Stomach (tissue), 4 donors: ENCODE measurements at regions not wholly inside any gene's neighbourhood (a gene's known extent, or its start where the extent isn't known, plus 50 kb on each side); places are given as distances from the start of the nearest gene placed in this dataset.

ENCODE experiments used
- EP300 ChIP-seq: sonication (generic); formaldehyde crosslinking; IDR thresholded peaks from one replicate; pipeline ENCODE4 v1.6.1; 2017; ENCODE audit warnings: antibody characterized with exemption
- POLR2A ChIP-seq, 4 donors: fragments of 450-650 bp; IDR thresholded peaks; one replicate each; pipeline ENCODE4 v1.6.1; 2016; ENCODE audit warnings: antibody characterized with exemption in 4 of 4, control low read depth in 2 of 4, mild to moderate bottlenecking in 1 of 4, moderate library complexity in 1 of 4
- POLR2AphosphoS5 ChIP-seq, 3 donors: sonication (generic); formaldehyde crosslinking; IDR thresholded peaks; one replicate each; pipeline ENCODE4 v1.6.1; 2016; ENCODE audit warnings: antibody characterized with exemption in 3 of 3
- TF ChIP-seq, protein P1 (sequence below), 7 experiments: fragments of 450-650 bp in 4 of 7; fragments of 200-600 bp in 3 of 7; sonication (generic) in 3 of 7; IDR thresholded peaks; one replicate each; pipeline ENCODE4 v1.5.1; 2016 to 2019; ENCODE audit warnings: antibody characterized with exemption in 7 of 7, control low read depth in 2 of 7, mild to moderate bottlenecking in 1 of 7

DNA sequence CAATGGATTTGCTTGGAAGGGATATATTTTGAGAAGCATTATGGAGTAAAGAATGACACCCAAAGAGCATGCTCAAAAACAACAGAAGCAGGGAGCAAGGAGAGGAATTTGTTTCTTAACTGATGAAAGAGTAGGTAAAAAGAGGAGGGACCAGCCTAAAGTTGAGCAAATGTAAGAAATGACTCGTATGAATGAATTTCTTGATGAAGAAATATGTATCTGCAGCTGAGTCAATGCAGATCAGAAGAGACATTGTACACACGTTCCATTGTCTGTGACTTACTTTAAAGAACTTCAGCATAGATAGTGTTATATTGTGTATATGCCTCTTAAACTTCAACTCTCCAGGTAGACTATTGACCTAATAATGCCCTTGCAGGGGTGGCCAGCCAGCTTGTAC is 112.7 kb upstream of the NREP start:
- TF ChIP-seq, protein P1, sequence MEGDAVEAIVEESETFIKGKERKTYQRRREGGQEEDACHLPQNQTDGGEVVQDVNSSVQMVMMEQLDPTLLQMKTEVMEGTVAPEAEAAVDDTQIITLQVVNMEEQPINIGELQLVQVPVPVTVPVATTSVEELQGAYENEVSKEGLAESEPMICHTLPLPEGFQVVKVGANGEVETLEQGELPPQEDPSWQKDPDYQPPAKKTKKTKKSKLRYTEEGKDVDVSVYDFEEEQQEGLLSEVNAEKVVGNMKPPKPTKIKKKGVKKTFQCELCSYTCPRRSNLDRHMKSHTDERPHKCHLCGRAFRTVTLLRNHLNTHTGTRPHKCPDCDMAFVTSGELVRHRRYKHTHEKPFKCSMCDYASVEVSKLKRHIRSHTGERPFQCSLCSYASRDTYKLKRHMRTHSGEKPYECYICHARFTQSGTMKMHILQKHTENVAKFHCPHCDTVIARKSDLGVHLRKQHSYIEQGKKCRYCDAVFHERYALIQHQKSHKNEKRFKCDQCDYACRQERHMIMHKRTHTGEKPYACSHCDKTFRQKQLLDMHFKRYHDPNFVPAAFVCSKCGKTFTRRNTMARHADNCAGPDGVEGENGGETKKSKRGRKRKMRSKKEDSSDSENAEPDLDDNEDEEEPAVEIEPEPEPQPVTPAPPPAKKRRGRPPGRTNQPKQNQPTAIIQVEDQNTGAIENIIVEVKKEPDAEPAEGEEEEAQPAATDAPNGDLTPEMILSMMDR (IDR thresholded peaks at IDR 0.05): no peak
- no peak for TF ChIP-seq POLR2A (IDR thresholded peaks at IDR 0.05)
- no peak for TF ChIP-seq POLR2AphosphoS5 (IDR thresholded peaks at IDR 0.05)
- no peak for TF ChIP-seq EP300
